ENCODE measurements at regions not wholly inside any gene's neighbourhood (a gene's known extent, or its start where the extent isn't known, plus 50 kb on each side); places are given as distances from the start of the nearest gene placed in this dataset.
"Not testable (repeated sequence)": the region's sequence is repeated elsewhere in the genome, so short reads cannot be mapped to it uniquely, and the experiment has no call there.

DNA sequence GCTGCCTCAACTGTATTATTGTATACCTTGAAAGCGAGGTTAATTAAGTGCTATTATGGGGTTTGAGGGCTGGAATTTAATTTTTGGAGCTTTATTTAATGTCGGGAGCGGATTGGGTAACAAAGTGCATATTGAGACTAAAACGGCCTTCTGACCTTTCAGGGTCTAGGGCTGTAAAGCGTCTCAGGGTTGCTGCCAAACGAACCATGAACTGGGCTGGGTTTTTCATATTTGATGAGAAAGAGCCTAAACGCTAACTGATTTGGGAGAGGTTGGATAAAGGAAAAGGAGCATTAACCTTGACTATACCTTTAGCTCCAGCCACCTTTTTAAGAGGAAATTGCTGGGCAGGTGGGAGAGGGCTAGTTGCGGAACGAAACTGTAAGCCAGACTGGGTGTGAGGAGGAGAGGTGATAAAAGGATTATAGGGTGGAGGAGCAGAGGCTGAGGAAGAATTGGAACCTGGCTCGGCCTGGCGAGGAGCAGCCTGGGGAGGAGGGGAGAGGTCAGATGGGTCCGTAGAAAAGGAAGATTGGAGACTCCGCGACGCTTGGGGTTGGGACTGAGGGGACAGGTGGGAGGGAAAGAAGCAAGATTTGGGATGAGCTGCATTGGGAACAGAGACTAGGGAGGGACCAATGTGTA, 209.0 kb upstream of the ELL2 start:
- H3K4me1 ChIP-seq (ENCODE audit: control insufficient read depth, insufficient read depth, low read length); H3K9ac ChIP-seq (ENCODE audit: low read length); H3K9me3 ChIP-seq (ENCODE audit: control insufficient read depth, low read length); H3K4me3 ChIP-seq (ENCODE audit: low read length); H3K27me3 ChIP-seq (ENCODE audit: control insufficient read depth, insufficient read depth, low read length); H3K36me3 ChIP-seq (ENCODE audit: control insufficient read depth, insufficient read depth, low read length): not testable (repeated sequence)

DNA sequence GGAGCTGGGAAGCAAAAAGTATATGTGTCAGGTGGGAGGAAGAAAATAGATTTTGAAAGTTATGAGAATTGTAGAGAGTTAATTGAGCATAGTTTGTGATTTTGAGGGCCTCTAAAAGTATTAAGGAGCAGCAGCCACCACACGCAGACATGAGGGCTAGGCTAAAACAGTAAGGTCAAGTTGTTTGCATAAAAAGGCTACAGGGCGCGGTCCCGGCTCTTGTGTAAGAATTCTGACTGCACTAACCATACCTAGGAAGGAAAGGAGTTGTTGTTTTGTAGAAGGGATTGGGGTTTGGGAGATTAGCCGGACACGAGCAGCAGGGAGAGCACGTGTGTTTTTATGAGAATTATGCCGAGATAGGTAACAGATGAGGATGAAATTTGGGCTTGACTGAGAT, 207.2 kb upstream of the ELL2 start:
- H3K4me1 ChIP-seq (ENCODE audit: control insufficient read depth, insufficient read depth, low read length); H3K27me3 ChIP-seq (ENCODE audit: control insufficient read depth, insufficient read depth, low read length); H3K9me3 ChIP-seq (ENCODE audit: control insufficient read depth, low read length); H3K9ac ChIP-seq (ENCODE audit: low read length); H3K36me3 ChIP-seq (ENCODE audit: control insufficient read depth, insufficient read depth, low read length); H3K4me3 ChIP-seq (ENCODE audit: low read length): not testable (repeated sequence)

DNA sequence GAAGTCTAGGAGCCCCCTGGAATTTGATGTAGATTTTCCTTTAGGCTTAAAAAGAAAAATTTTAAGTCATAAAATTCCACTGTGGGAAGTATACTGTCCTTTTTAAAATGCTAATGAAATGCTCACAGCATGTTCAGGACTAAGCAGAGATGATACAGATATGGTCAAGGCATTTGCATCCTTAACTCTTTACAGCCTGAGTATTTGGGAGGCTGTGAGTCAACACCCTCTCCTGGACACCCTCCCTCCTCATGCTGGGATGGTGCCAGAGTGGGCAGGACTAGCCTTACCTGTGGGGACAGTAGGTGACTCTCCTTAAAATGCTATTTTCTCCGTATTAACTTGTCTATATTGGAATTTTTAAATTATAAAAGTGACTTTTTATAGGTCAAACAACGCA, 197.4 kb upstream of the ELL2 start:
- Histone ChIP-seq H3K9me3 (ENCODE audit: control insufficient read depth, low read length) (no peaks in the 10 kb centered on the region), H3K4me1 (ENCODE audit: control insufficient read depth, insufficient read depth, low read length) (peaks cover 6% of the 10 kb centered on the region), H3K27me3 (ENCODE audit: control insufficient read depth, insufficient read depth, low read length) (no peaks in the 10 kb centered on the region), H3K4me3 (ENCODE audit: low read length) (no peak overlapping the region), H3K36me3 (ENCODE audit: control insufficient read depth, insufficient read depth, low read length) (no peaks in the 10 kb centered on the region), H3K9ac (ENCODE audit: low read length) (no peak overlapping the region)

DNA sequence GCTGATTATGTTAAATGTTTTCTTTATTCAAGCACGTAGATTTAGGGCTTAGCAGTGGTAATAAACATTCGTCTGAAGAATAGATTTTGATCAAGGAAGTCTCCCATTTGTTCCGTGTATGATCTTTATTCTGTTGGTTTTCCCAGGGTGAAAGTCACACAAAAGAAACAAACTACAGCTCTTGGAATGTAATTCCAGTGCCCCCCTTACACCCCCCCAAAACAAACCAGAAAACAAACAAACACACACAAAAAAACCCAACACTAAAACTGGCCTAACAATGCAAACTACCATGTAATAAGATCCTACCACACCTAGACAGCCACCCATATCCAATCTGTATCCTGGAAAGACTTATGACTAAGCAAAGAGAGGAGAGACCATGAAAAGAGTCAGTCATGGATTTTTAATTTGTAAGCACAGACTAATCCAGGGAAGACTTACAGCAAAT, 196.2 kb upstream of the ELL2 start:
- Histone ChIP-seq H3K9me3 (ENCODE audit: control insufficient read depth, low read length) (no peaks in the 10 kb centered on the region), H3K4me3 (ENCODE audit: low read length) (no peak overlapping the region), H3K9ac (ENCODE audit: low read length) (no peak overlapping the region), H3K4me1 (ENCODE audit: control insufficient read depth, insufficient read depth, low read length) (peaks cover 6% of the 10 kb centered on the region), H3K27me3 (ENCODE audit: control insufficient read depth, insufficient read depth, low read length) (no peaks in the 10 kb centered on the region), H3K36me3 (ENCODE audit: control insufficient read depth, insufficient read depth, low read length) (no peaks in the 10 kb centered on the region)

DNA sequence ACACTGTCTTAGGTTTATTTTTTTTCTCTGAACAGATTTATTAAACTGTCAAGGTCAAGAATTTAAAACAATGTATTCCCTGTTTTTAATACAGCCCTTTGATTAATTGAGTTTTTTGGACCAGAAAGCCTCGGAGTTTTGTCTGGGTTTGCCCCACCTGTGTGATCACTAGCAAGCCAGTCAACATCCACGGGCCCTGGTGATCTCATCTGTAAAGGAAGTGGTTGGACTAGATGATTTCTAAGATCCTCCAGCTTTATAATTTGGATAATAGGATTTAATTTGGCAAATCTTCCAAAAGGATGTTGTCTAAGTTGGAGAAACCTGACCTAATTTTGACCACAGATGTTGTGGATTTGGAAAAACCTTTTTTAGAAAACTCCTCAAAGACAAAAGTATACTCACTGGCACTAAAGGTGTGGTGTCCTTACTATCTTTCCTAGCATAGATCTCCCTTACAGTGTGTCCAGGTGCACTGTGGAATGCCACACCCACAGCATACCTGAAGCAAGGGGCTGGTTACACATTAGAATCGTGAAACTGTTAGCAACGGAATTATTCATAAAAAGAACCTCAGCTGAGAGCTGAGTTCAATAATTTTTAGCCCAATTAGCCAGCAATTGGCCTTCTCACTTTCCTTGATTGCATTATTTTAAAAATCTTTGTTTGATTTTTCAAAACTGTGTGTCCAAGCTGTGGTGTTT, 195.6 kb upstream of the ELL2 start:
- Histone ChIP-seq H3K4me3 (ENCODE audit: low read length) (no peak overlapping the region), H3K36me3 (ENCODE audit: control insufficient read depth, insufficient read depth, low read length) (no peaks in the 10 kb centered on the region), H3K27me3 (ENCODE audit: control insufficient read depth, insufficient read depth, low read length) (no peaks in the 10 kb centered on the region), H3K9me3 (ENCODE audit: control insufficient read depth, low read length) (no peaks in the 10 kb centered on the region), H3K4me1 (ENCODE audit: control insufficient read depth, insufficient read depth, low read length) (peaks cover 7% of the 10 kb centered on the region), H3K9ac (ENCODE audit: low read length) (no peak overlapping the region)

DNA sequence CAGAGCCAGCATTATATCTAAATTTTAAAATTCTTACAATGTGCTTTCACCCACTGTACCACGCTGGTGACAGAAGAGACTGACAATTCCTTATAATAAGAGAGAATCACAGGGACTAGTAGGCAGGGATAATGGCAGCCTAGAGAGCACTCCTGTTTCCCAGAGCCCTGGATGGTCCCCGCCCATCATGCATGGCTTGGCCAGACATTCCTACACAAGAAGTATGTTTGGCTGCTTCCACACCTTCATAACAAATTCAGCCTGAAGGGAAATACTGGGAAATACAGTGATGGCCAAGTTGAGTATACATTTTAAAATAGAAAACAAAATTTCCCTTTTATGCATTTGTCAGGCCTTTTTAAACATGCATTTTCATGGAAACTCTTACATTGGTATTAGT, 193.5 kb upstream of the ELL2 start:
- Histone ChIP-seq H3K36me3 (ENCODE audit: control insufficient read depth, insufficient read depth, low read length) (no peaks in the 10 kb centered on the region), H3K9me3 (ENCODE audit: control insufficient read depth, low read length) (no peaks in the 10 kb centered on the region), H3K9ac (ENCODE audit: low read length) (no peak overlapping the region)

DNA sequence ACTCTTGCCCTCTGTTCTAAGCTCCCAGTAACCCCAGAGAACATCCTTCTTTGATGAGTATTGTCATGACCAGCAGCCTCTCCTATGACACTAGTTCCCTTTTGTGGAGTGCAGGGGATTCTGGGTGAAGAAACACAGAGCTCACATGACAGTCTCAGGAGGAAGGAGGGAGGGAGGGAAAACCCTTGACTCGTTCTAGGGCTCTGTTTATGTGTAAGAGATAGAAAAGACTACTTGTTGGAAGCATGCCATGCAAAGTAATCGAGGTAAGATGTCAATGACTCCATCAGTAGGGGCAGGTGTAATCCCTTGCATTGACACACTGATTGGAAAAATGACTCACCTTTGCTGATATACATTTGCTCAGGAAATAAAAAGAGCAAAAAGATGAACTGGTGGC, 190.2 kb upstream of the ELL2 start:
- no peaks in the 10 kb centered on the region for H3K27me3 ChIP-seq (ENCODE audit: control insufficient read depth, insufficient read depth, low read length)
- no peaks in the 10 kb centered on the region for H3K36me3 ChIP-seq (ENCODE audit: control insufficient read depth, insufficient read depth, low read length)
- peaks cover 10% of the 10 kb centered on the region for H3K4me1 ChIP-seq (ENCODE audit: control insufficient read depth, insufficient read depth, low read length)
- H3K4me3 ChIP-seq (ENCODE audit: low read length): no peak overlapping the region
- no peak overlapping the region for H3K9ac ChIP-seq (ENCODE audit: low read length)
- no peaks in the 10 kb centered on the region for H3K9me3 ChIP-seq (ENCODE audit: control insufficient read depth, low read length)

More for the DNA sequence above, 193.5 kb upstream of the ELL2 start:
- Histone ChIP-seq H3K4me3 (ENCODE audit: low read length) (no peak overlapping the region), H3K27me3 (ENCODE audit: control insufficient read depth, insufficient read depth, low read length) (no peaks in the 10 kb centered on the region), H3K4me1 (ENCODE audit: control insufficient read depth, insufficient read depth, low read length) (peaks cover 16% of the 10 kb centered on the region)

DNA sequence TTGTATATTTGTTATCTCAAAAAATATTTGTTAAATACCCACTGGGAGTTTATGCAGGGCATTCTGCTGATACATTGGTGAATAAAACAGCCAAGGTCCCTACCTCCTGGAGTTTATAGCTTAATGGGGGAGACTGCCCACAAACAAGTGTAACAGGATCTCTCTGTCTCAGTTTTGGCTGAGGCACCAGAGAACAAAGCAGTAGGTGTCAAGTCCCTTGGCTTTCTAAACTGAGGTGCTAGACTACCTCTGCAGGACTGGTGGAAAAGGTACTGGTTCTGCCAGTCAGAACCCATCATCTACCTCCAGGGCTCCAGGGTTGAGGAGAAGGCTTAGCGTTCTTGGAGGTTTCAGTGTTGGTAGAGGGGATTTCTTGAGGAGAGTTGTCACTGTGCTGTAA, 188.4 kb upstream of the ELL2 start:
- Histone ChIP-seq H3K36me3 (ENCODE audit: control insufficient read depth, insufficient read depth, low read length) (no peaks in the 10 kb centered on the region), H3K9me3 (ENCODE audit: control insufficient read depth, low read length) (no peaks in the 10 kb centered on the region), H3K27me3 (ENCODE audit: control insufficient read depth, insufficient read depth, low read length) (no peaks in the 10 kb centered on the region), H3K4me1 (ENCODE audit: control insufficient read depth, insufficient read depth, low read length) (peaks cover 10% of the 10 kb centered on the region), H3K4me3 (ENCODE audit: low read length) (no peak overlapping the region), H3K9ac (ENCODE audit: low read length) (no peak overlapping the region)

DNA sequence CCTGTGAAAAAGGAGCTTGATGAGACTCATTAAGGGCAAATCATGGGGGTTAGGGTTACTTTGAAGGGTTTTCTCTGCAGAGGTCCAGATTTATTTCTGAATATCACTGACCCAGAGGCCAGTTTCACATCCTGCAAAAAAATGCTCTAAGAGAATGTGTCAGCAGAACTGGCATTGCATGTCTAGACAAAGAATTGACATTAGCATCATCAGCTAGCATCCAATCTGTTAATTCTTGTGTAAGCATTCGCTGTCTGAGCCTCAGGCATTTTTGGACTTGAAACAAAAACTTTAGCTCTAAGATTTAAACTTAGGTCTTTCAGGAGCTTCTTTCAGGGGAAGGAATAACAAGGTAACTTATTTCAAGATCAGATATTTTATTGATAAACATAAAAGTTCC, 187.9 kb upstream of the ELL2 start:
- no peak overlapping the region for H3K9ac ChIP-seq (ENCODE audit: low read length)
- no peak overlapping the region for H3K4me3 ChIP-seq (ENCODE audit: low read length)
- peaks cover 10% of the 10 kb centered on the region for H3K4me1 ChIP-seq (ENCODE audit: control insufficient read depth, insufficient read depth, low read length)
- no peaks in the 10 kb centered on the region for H3K36me3 ChIP-seq (ENCODE audit: control insufficient read depth, insufficient read depth, low read length)
- H3K9me3 ChIP-seq (ENCODE audit: control insufficient read depth, low read length): no peaks in the 10 kb centered on the region
- no peaks in the 10 kb centered on the region for H3K27me3 ChIP-seq (ENCODE audit: control insufficient read depth, insufficient read depth, low read length)

DNA sequence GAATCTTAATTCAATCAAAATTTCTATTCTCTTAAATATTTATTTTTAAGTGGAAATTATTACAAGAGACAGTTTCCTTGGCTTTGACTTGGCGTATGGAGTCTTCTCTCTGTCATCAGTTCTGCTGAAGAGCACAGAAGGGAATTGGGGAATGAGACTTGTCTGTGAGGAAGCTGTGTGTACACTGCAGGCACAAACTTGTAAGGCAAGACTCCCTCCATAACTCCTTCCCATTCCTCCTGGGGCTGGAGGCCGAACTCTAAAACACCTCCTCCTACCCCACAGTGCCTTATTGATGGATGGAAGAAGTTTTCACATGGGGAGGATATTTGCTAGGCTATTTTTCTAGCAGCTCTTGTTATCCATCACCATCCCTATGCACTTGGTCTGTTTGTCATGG, 187.4 kb upstream of the ELL2 start:
- no peaks in the 10 kb centered on the region for H3K27me3 ChIP-seq (ENCODE audit: control insufficient read depth, insufficient read depth, low read length)
- no peak overlapping the region for H3K9ac ChIP-seq (ENCODE audit: low read length)
- H3K4me3 ChIP-seq (ENCODE audit: low read length): no peak overlapping the region
- no peaks in the 10 kb centered on the region for H3K9me3 ChIP-seq (ENCODE audit: control insufficient read depth, low read length)
- no peaks in the 10 kb centered on the region for H3K36me3 ChIP-seq (ENCODE audit: control insufficient read depth, insufficient read depth, low read length)
- peaks cover 10% of the 10 kb centered on the region for H3K4me1 ChIP-seq (ENCODE audit: control insufficient read depth, insufficient read depth, low read length)

DNA sequence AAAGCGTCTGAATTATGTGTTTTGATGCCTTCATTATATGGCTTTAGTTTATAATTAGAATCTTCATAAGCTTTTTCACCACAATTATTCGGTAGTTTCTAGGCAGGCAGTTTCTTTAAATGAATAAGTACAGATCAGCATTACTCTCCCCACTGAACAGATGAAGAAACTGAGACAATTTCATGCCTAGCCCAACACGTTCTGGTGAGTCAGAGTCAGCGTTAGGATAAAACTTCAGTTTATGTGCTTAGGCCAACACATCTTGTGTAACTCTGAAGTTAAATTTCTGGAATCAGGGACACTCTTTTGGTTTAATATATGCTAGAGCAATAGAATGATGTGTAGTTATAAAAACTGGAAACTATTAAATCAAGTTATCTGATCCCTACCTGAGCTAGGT, 186.7 kb upstream of the ELL2 start:
- Histone ChIP-seq H3K4me3 (ENCODE audit: low read length) (no peak overlapping the region), H3K9me3 (ENCODE audit: control insufficient read depth, low read length) (no peaks in the 10 kb centered on the region), H3K36me3 (ENCODE audit: control insufficient read depth, insufficient read depth, low read length) (no peaks in the 10 kb centered on the region), H3K4me1 (ENCODE audit: control insufficient read depth, insufficient read depth, low read length) (peaks cover 10% of the 10 kb centered on the region), H3K9ac (ENCODE audit: low read length) (no peak overlapping the region), H3K27me3 (ENCODE audit: control insufficient read depth, insufficient read depth, low read length) (no peaks in the 10 kb centered on the region)

DNA sequence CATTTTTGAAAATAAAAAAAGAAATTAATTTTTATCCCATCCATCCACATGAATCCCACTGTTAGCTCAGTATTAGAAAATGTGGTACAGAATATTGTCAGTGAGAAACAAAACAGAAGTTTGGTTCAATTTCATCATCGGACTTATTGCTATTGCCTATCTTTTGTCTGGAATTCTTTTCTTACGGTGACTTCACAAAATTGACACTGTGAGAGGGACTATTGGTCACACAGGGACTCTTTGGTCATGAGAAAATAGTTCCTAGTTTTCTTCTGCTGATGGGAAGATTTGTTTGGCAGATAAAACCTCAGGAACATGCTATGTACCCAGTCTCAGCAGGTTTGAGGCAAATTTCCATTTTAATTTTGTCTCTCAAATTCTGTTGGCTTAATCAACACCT, 186.2 kb upstream of the ELL2 start:
- H3K27me3 ChIP-seq (ENCODE audit: control insufficient read depth, insufficient read depth, low read length): no peaks in the 10 kb centered on the region
- H3K9me3 ChIP-seq (ENCODE audit: control insufficient read depth, low read length): no peaks in the 10 kb centered on the region
- H3K9ac ChIP-seq (ENCODE audit: low read length): no peak overlapping the region
- H3K36me3 ChIP-seq (ENCODE audit: control insufficient read depth, insufficient read depth, low read length): no peaks in the 10 kb centered on the region
- H3K4me1 ChIP-seq (ENCODE audit: control insufficient read depth, insufficient read depth, low read length): peaks cover 10% of the 10 kb centered on the region
- no peak overlapping the region for H3K4me3 ChIP-seq (ENCODE audit: low read length)

All from mucosa of stomach (tissue), 1 donor.